A673 (cell line): ENCODE measurements at regions not wholly inside any gene's neighbourhood (a gene's known extent, or its start where the extent isn't known, plus 50 kb on each side); places are given as distances from the start of the nearest gene placed in this dataset.
"Not testable (repeated sequence)": the region's sequence is repeated elsewhere in the genome, so short reads cannot be mapped to it uniquely, and the experiment has no call there.

Experiments used
- CTCF ChIP-seq: fragments of 300-800, 200-600 bp; sonication (generic); conservative IDR thresholded peaks from 2 replicates; pipeline ENCODE4 v1.5.1; 2017; ENCODE audit warnings: low read depth, mild to moderate bottlenecking, antibody characterized with exemption, low read length, moderate library complexity, mixed read lengths
- EZH2 ChIP-seq: fragments of 200-600 bp; sonication (generic); IDR thresholded peaks from 2 replicates; pipeline ENCODE4 v1.6.1; 2017; ENCODE audit warnings: borderline replicate concordance, low read depth, mild to moderate bottlenecking, mixed read lengths, antibody characterized with exemption, low read length; ENCODE audit not compliant: poor library complexity, severe bottlenecking

GRCh38 chr5:34189246-34189645 is 146.2 kb upstream of the C1QTNF3 start:
- TF ChIP-seq CTCF, EZH2: not testable (repeated sequence)
